ENCODE measurements at regions not wholly inside any gene's neighbourhood (a gene's known extent, or its start where the extent isn't known, plus 50 kb on each side); places are given as distances from the start of the nearest gene placed in this dataset.
"Not testable (repeated sequence)": the region's sequence is repeated elsewhere in the genome, so short reads cannot be mapped to it uniquely, and the experiment has no call there.

DNA sequence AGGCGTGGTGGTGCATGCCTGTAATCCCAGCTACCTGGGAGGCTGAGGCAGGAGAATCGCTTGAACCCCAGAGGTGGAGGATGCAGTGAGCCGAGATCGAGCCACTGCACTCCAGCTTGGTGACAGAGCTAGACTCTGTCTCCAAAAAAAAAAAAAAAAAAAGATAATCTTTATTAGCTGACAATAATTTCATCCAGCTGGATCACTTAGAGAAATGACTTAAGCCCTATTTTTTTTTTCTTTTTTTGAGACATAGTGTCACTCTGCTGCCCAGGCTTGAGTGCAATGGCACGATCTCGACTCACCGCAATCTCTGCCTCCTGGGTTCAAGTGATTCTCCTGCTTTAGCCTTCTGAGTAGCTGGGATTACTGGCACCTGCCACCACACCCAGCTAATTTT is 51.6 kb upstream of the MAP4K4 start:
- not testable (repeated sequence) for DNase-seq (ENCODE audit: low spot score); ATAC-seq (ENCODE audit: low FRiP score)

DNA sequence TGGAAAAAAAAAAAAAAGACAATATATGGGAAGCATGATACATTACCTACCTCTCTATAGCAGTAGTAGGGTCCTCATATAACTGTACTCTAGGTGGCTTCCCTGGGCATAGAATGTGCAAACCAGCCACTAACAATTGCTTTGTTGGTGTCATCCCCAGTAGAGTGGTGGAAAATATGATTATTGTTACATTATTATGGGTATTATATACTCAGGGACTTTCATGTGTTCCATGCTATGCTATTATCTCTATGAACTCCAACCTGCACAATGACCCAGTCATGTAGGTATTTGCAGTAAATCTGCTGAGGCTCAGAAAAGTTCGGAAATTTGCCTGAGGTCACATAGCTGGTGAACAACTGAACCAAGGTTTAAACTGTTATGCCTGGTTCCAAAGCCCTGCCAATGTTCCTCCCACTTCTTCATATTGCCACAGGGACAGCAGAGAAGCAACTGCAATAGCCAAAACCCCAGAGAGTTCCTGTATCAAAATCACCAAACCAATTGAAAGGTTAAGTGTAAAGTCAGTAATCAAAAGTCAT is 52.6 kb upstream of the MAP4K4 start:
- ATAC-seq (ENCODE audit: low FRiP score) = no peak
- no peak for TF ChIP-seq CTCF (IDR thresholded peaks at IDR 0.05)
- DNase-seq (ENCODE audit: low spot score) = no peak

- DNase-seq (ENCODE audit: low spot score) = no peak
- no peak for ATAC-seq (ENCODE audit: low FRiP score)
- no peak for TF ChIP-seq CTCF (IDR thresholded peaks at IDR 0.05)
Measured at GRCh38 chr2:101643004-101643524, 54.4 kb upstream of the MAP4K4 start.

- no peak for ATAC-seq (ENCODE audit: low FRiP score)
- no peak for TF ChIP-seq CTCF (IDR thresholded peaks at IDR 0.05)
Measured at GRCh38 chr2:101638817-101639605, 58.5 kb upstream of the MAP4K4 start.

GRCh38 chr2:101638181-101638711 is 59.3 kb upstream of the MAP4K4 start:
- no peak for ATAC-seq (ENCODE audit: low FRiP score)
- TF ChIP-seq CTCF (IDR thresholded peaks at IDR 0.05) = no peak

More at GRCh38 chr2:101638817-101639605, 58.5 kb upstream of the MAP4K4 start:
- DNase-seq (ENCODE audit: low spot score) = no peak

GRCh38 chr2:101630224-101630949 is 67.1 kb upstream of the MAP4K4 start:
- ATAC-seq (ENCODE audit: low FRiP score) = no peak
- TF ChIP-seq CTCF (IDR thresholded peaks at IDR 0.05) = no peak
- DNase-seq (ENCODE audit: low spot score) = no peak

More at GRCh38 chr2:101638181-101638711, 59.3 kb upstream of the MAP4K4 start:
- DNase-seq (ENCODE audit: low spot score) = no peak

- no peak for ATAC-seq (ENCODE audit: low FRiP score)
- no peak for TF ChIP-seq CTCF (IDR thresholded peaks at IDR 0.05)
- DNase-seq (ENCODE audit: low spot score) = no peak
Measured at GRCh38 chr2:101628030-101628392, 69.5 kb upstream of the MAP4K4 start.

All from omental fat pad (tissue), 3 donors.